Ascending aorta (tissue), 2 donors: ENCODE measurements at regions not wholly inside any gene's neighbourhood (a gene's known extent, or its start where the extent isn't known, plus 50 kb on each side); places are given as distances from the start of the nearest gene placed in this dataset.

Experiments
- DNase-seq, 2 donors: peaks; one replicate each; pipeline ENCODE4 v3.0.0-alpha.2; 2019; ENCODE audit warnings: low spot score in 2 of 2
- H3K27ac ChIP-seq, 2 donors: fragments of 200-600 bp; sonication (generic); one replicate each; pipeline ENCODE4 v1.5.1; 2016 to 2017; ENCODE audit warnings: mild to moderate bottlenecking in 1 of 2
- H3K27me3 ChIP-seq: fragments of 200-600 bp; sonication (generic); one replicate; pipeline ENCODE4 v1.5.1; 2017
- H3K36me3 ChIP-seq, 2 donors: fragments of 200-600 bp; sonication (generic); one replicate each; pipeline ENCODE4 v1.5.1; 2016
- H3K4me1 ChIP-seq, 2 donors: fragments of 200-600 bp; sonication (generic); one replicate each; pipeline ENCODE4 v1.5.1; 2016 to 2017; ENCODE audit warnings: mild to moderate bottlenecking in 1 of 2
- H3K4me3 ChIP-seq, 2 donors: fragments of 200-600 bp; sonication (generic); one replicate each; pipeline ENCODE4 v1.5.1; 2016 to 2017; ENCODE audit warnings: mild to moderate bottlenecking in 1 of 2
- H3K9me3 ChIP-seq, 2 donors: fragments of 200-600 bp; sonication (generic); one replicate each; pipeline ENCODE4 v1.5.1; 2016
- CTCF ChIP-seq, 3 experiments: fragments of 200-600 bp in 2 of 3; fragments of 450-650 bp in 1 of 3; sonication (generic) in 2 of 3; IDR thresholded peaks; one replicate each; pipeline ENCODE4 v1.5.1; 2016 to 2019; ENCODE audit warnings: antibody characterized with exemption in 3 of 3, mild to moderate bottlenecking in 1 of 3, moderate library complexity in 1 of 3
- intact Hi-C: fragments of 100-400 bp; cut with DNase I; formaldehyde crosslinking; loops from one replicate; pipeline ENCODE4 v1.15.1; 2023

GRCh38 chr12:86698641-86698980, 442.4 kb upstream of the MGAT4C start:
- no peak overlapping the region for H3K27ac ChIP-seq
- no peak for TF ChIP-seq CTCF (IDR thresholded peaks at IDR 0.05)
- no peaks in the 10 kb centered on the region for H3K9me3 ChIP-seq
- H3K27me3 ChIP-seq, result no peaks in the 10 kb centered on the region
- no peaks in the 10 kb centered on the region for H3K4me1 ChIP-seq
- H3K36me3 ChIP-seq, result no peaks in the 10 kb centered on the region
- intact Hi-C loops, result no loop called here
- H3K4me3 ChIP-seq, result no peak overlapping the region
- DNase-seq, result no peak

GRCh38 chr12:86697916-86698640, 441.9 kb upstream of the MGAT4C start:
- intact Hi-C loops, result no loop called here

GRCh38 chr12:86683568-86684304, 427.5 kb upstream of the MGAT4C start:
- Histone ChIP-seq H3K27me3 (no peaks in the 10 kb centered on the region), H3K4me1 (no peaks in the 10 kb centered on the region), H3K4me3 (no peak overlapping the region), H3K36me3 (no peaks in the 10 kb centered on the region), H3K27ac (no peak overlapping the region), H3K9me3 (peaks cover 0 to 6% of the 10 kb centered on the region in 2 donors)
- intact Hi-C loops, result no loop called here
- no peak for DNase-seq
- no peak for TF ChIP-seq CTCF (IDR thresholded peaks at IDR 0.05)

More at GRCh38 chr12:86697916-86698640, 441.9 kb upstream of the MGAT4C start:
- H3K36me3 ChIP-seq, result no peaks in the 10 kb centered on the region
- no peak overlapping the region for H3K27ac ChIP-seq
- DNase-seq, result no peak
- no peak overlapping the region for H3K4me3 ChIP-seq
- no peak for TF ChIP-seq CTCF (IDR thresholded peaks at IDR 0.05)
- H3K4me1 ChIP-seq, result no peaks in the 10 kb centered on the region
- no peaks in the 10 kb centered on the region for H3K9me3 ChIP-seq
- no peaks in the 10 kb centered on the region for H3K27me3 ChIP-seq

- no peak for DNase-seq
- intact Hi-C loops, result no loop called here
- no peak overlapping the region for H3K27ac ChIP-seq
- no peaks in the 10 kb centered on the region for H3K27me3 ChIP-seq
- no peak for TF ChIP-seq CTCF (IDR thresholded peaks at IDR 0.05)
- H3K36me3 ChIP-seq, result no peaks in the 10 kb centered on the region
- H3K9me3 ChIP-seq, result no peaks in the 10 kb centered on the region
- H3K4me1 ChIP-seq, result no peaks in the 10 kb centered on the region
- no peak overlapping the region for H3K4me3 ChIP-seq
These were observed 424.9 kb upstream of the MGAT4C start for GRCh38 chr12:86681060-86681459.

- no peak for DNase-seq
- Histone ChIP-seq H3K27ac (no peak overlapping the region), H3K4me1 (no peaks in the 10 kb centered on the region), H3K27me3 (no peaks in the 10 kb centered on the region), H3K9me3 (no peaks in the 10 kb centered on the region), H3K4me3 (no peak overlapping the region), H3K36me3 (no peaks in the 10 kb centered on the region)
- no peak for TF ChIP-seq CTCF (IDR thresholded peaks at IDR 0.05)
- intact Hi-C loops, result no loop called here
These were observed 419.0 kb upstream of the MGAT4C start for GRCh38 chr12:86675197-86675596.
